Progenitor cell of endocrine pancreas (in vitro differentiated cells): ENCODE measurements at regions not wholly inside any gene's neighbourhood (a gene's known extent, or its start where the extent isn't known, plus 50 kb on each side); places are given as distances from the start of the nearest gene placed in this dataset.

Source experiments
- DNase-seq: peaks from one replicate; pipeline ENCODE4 v3.0.0; 2021; ENCODE audit warnings: low spot score; ENCODE audit not compliant: unreplicated experiment
- H3K27ac Mint-ChIP-seq: 2 replicates; pipeline ENCODE4 v1.8.0; 2021; ENCODE audit warnings: mild to moderate bottlenecking, moderate library complexity, mixed read lengths
- H3K27me3 Mint-ChIP-seq: 2 replicates; pipeline ENCODE4 v1.8.0; 2021; ENCODE audit warnings: mixed read lengths
- H3K36me3 Mint-ChIP-seq: 2 replicates; pipeline ENCODE4 v1.8.0; 2022; ENCODE audit warnings: mixed read lengths; ENCODE audit not compliant: insufficient read depth
- H3K4me1 Mint-ChIP-seq: 2 replicates; pipeline ENCODE4 v1.8.0; 2021; ENCODE audit warnings: low read depth, mixed read lengths
- H3K4me3 Mint-ChIP-seq: 2 replicates; pipeline ENCODE4 v1.8.0; 2021; ENCODE audit warnings: low read depth, mild to moderate bottlenecking, moderate library complexity, mixed read lengths
- H3K9me3 Mint-ChIP-seq: 2 replicates; pipeline ENCODE4 v1.8.0; 2021; ENCODE audit warnings: low read depth, mixed read lengths
- TF ChIP-seq, protein P1 (sequence below): fragments of 200-600 bp; sonication (generic); IDR thresholded peaks from one replicate; pipeline ENCODE4 v1.5.0; 2021; ENCODE audit warnings: antibody characterized with exemption, mild to moderate bottlenecking; ENCODE audit not compliant: unreplicated experiment

DNA sequence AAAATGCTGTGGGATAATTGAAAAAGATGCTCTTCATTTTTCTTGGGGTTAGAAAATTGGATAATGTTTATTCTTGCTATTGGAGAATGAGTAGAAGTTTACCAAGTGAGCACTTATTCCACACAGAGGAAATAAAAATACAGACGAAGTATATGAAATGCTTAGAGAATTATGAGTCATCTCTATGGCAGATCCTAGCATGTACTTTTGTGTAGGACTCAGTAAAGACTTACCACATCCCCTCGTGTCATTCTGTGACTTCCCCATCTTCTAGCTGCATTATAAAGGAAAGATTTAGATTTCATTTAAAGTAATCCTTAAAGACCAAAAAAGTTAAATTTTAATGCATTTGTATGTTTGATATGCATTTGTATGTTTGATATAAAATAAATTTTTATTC lies 685.6 kb downstream of the TBC1D32 start:
- DNase-seq, result no peak
- Mint-ChIP-seq H3K4me3 (no peak overlapping the region), H3K4me1 (peaks cover 5% of the 10 kb centered on the region), H3K27me3 (no peaks in the 10 kb centered on the region), H3K36me3 (no peaks in the 10 kb centered on the region), H3K27ac (no peak overlapping the region), H3K9me3 (peaks cover 10% of the 10 kb centered on the region)
- TF ChIP-seq, protein P1, sequence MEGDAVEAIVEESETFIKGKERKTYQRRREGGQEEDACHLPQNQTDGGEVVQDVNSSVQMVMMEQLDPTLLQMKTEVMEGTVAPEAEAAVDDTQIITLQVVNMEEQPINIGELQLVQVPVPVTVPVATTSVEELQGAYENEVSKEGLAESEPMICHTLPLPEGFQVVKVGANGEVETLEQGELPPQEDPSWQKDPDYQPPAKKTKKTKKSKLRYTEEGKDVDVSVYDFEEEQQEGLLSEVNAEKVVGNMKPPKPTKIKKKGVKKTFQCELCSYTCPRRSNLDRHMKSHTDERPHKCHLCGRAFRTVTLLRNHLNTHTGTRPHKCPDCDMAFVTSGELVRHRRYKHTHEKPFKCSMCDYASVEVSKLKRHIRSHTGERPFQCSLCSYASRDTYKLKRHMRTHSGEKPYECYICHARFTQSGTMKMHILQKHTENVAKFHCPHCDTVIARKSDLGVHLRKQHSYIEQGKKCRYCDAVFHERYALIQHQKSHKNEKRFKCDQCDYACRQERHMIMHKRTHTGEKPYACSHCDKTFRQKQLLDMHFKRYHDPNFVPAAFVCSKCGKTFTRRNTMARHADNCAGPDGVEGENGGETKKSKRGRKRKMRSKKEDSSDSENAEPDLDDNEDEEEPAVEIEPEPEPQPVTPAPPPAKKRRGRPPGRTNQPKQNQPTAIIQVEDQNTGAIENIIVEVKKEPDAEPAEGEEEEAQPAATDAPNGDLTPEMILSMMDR, result no peak

DNA sequence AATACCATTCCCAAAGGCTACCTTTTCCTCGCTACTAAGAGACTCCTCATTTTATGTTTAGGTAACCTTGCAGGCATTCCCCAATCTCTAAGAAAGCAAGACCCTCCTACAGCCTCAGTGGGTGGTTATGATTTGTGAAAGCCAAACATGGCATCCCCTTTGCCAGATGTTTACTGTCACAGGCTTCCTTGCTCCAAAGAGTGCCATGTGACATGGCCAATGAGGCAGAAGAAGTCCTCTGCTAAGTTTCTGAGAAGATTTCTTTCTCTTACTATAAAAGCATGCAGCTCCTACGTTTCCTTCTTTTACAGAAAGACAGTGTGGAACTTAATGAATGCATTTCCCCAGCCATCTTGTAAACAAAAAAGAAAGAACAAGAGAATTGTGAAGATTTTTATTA lies 688.2 kb downstream of the TBC1D32 start:
- no peaks in the 10 kb centered on the region for H3K27me3 Mint-ChIP-seq
- H3K4me1 Mint-ChIP-seq, result peaks cover 5% of the 10 kb centered on the region
- H3K4me3 Mint-ChIP-seq, result no peak overlapping the region
- no peak for DNase-seq
- no peak overlapping the region for H3K27ac Mint-ChIP-seq
- H3K36me3 Mint-ChIP-seq, result no peaks in the 10 kb centered on the region
- TF ChIP-seq, protein P1, result no peak
- peaks cover 10% of the 10 kb centered on the region for H3K9me3 Mint-ChIP-seq

DNA sequence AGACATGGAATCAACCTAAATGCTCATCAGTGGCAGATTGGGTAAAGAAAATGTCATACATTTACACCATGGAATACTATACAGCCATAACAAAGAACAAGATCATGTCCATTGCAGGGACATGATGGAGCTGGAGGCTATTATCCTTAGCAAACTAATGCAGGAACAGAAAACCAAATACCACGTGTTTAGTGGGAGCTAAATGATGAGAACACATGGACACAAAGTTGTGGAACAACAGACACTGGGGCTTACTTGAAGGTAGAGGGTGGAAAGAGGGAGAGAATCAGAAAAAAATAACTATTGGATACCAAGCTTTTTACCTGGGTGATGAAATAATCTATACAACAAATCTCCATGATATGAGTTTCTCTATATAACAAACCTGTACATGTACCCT lies 701.3 kb downstream of the TBC1D32 start:
- Mint-ChIP-seq H3K4me3 (no peak overlapping the region), H3K36me3 (no peaks in the 10 kb centered on the region), H3K27me3 (no peaks in the 10 kb centered on the region), H3K4me1 (no peaks in the 10 kb centered on the region), H3K9me3 (peaks cover 5% of the 10 kb centered on the region), H3K27ac (no peak overlapping the region)
- TF ChIP-seq, protein P1, result no peak
- no peak for DNase-seq

DNA sequence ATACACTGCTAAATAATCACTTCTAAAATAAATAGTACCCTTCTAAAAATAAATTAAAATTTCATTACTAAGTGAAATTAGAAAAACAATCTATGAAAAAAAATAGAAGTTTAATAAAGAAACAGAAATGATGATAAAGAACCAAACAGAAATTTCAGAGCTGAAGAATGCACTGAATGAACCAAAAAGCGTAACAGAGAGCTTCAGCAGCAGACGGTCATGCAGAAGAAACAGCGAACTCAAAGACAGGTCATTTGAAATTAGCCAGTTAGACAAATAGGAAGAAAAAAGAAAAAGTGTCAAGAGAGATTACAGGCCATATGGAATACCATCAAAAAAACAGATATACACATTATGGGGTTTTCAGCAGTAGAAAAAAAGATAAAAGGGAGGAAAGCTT lies 706.7 kb downstream of the TBC1D32 start:
- Mint-ChIP-seq H3K36me3 (no peaks in the 10 kb centered on the region), H3K4me3 (no peak overlapping the region), H3K4me1 (no peaks in the 10 kb centered on the region), H3K27ac (no peak overlapping the region), H3K9me3 (peaks cover 10% of the 10 kb centered on the region), H3K27me3 (peaks cover 4% of the 10 kb centered on the region)
- TF ChIP-seq, protein P1, result no peak
- DNase-seq, result no peak

DNA sequence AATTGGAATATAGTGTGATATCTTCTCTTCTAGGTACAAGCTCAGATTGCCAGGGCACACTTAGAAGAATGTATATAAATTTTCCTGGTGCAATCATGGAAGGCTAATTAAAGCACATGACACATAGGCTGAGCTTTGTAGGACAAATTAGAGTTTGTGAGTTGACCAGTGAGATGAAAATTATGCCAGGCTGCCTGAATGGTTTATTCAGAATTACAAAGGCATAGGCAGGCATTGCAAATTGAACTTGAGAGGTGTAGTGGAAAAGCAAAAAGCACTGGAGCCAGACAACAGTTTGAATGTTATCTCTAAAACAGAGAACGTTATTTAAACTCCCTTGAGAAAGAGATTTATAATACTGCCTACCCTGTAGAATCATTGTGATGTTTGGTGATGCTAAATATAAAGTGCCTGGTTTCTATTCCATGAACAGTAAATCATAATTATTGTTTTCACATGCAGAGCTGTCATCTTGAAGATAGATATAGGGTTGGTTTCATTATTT lies 712.1 kb downstream of the TBC1D32 start:
- no peak for DNase-seq
- H3K27ac Mint-ChIP-seq, result no peak overlapping the region
- H3K4me3 Mint-ChIP-seq, result no peak overlapping the region
- no peaks in the 10 kb centered on the region for H3K4me1 Mint-ChIP-seq
- H3K36me3 Mint-ChIP-seq, result no peaks in the 10 kb centered on the region
- no peaks in the 10 kb centered on the region for H3K27me3 Mint-ChIP-seq
- no peaks in the 10 kb centered on the region for H3K9me3 Mint-ChIP-seq
- TF ChIP-seq, protein P1, result no peak
